Mucosa of gallbladder (tissue), 1 donor: ENCODE measurements at regions not wholly inside any gene's neighbourhood (a gene's known extent, or its start where the extent isn't known, plus 50 kb on each side); places are given as distances from the start of the nearest gene placed in this dataset.

ENCODE experiments used
- DNase-seq: peaks from one replicate; pipeline ENCODE4 v3.0.0-alpha.2; 2020; ENCODE audit warnings: low spot score
- donor health status: DM: no; HTN: no; CAD: no.

DNA sequence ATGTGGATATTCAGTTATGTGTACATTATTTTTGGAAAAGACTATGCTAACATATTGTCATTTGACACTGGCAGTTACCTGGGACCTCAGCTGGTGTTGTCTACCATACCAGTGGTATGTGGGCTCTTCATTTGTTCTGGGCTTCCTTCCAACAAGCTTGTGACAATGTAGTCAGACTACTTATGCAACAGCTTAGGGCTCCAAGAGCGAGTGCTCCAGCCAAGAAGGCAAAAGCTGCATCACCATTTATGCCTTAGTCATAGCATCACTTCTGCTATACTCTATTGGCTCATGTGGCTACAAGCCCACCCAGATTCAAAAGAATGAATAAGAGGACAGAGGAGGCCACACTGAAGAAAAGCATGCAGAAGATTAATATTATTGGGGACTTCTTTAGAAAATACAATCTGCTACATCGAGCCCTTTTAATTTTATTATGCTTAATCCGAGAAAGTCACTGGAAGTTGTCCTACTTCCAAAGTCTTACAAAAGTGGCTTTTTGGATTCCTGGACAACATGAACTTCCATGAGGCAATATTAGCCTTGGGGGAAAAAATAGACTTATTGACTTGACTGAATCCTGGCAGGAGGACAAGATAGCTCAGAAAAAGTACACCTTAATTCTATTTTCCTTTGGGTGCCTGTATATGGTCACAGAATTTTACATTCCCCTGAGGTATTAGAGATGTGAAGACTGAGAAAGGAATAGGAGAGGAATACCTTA is 529.4 kb upstream of the HTR2A start:
- DNase-seq = peak; percentile 19

DNA sequence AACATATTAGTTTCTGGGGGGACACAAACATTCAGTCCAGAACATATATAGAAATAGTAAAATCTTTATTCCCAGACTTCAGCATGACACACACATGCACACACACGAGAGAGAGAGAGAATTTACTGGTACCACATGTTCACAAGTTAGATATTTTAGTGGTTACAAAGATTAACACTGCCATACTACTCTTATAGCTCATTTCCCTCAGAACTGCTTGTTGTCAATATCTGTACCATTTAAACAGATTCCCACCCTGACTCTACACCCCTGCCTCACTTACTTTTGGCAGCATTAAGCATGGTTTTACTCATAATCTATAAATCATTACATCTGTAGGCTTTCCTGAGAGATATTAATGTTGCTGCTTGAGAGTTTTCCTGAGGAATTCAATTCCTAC is 524.7 kb upstream of the HTR2A start:
- DNase-seq = no peak

DNA sequence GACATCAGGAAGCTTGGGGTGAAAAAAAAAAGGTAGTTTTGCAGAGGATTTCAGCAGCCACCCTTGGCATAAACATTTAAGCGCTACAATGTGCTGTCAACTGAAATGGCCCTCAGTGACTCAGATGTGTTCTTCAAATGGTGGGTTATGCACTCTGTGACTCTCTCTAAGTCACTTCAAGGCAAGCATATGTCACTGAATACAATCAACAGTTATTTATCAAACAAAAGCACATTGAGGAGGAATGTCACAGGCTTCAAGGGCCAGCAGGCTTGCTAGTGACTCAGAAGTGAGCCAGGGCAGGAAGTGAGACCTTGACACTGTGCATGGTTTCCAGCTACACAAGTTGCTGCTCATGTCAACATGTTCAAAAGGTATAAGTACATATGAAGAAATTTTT is 523.7 kb upstream of the HTR2A start:
- DNase-seq = peak; percentile 30

DNA sequence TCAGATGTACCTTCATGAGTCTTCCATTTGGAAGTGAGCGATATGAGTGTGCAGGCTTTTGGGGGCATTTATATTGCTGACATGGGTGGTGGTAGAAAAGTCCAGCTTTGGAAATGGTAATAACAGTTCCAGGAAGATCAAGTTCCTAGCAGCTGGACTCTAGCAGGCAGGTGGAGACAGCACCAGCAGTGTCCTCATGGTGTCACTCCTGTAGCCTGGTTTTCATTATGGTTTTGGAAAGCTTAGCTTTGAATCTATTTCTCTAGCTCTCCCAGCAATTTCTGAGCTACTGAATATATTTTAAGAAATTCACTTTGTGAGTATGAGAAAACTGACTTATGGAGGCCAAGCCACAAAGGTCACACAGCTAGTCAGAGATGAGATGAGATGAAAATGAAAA is 523.2 kb upstream of the HTR2A start:
- no peak for DNase-seq

DNA sequence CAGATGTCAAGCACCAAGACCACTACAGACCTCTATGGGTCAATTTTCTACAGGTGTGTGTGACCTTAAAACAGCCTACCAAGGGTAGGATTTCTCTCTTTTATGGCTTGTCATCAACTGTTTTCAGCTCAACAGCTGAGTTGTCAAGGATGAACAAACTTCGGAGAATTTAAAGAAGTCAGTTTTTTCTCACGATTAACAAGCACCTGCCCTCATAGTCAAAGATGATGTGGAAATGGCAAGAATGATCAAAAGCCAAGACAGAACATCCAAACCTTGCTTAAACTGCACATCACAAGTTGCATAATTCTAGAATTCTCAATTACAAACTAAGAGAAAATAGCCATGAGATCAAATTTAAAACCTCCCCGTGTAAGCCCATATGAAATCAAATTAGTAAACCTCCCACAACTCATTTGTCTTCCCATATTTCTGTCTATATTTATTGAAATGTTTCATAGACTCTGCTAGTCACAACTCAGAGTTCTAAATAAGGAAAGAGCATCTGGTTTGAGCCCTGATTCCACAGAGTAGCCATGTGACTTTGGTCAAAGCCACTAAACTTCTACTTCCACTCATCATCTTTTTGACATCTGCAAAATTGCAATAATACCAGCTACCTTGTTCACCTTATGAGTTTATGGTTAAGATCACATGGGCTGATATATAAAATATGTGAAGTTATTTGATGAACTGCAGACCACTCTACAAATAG is 521.5 kb upstream of the HTR2A start:
- no peak for DNase-seq

DNA sequence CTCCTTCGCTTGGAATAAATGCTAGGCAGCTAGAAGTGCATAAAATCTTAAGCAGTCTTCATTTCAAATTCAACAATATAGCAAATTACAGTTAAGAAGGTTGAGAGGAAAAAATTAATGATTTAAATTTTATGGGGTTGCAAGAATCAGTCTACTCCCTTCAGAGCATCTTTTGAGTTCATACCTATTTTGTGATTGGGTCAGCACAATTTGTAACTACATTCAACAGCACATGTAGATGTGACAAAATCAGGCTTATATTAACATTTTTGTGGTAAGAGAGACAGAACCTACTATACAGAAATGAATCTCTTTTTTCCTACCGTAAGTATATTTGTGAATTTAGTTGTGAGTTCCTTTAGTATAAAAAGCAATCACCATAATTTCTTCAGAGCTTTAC is 520.6 kb upstream of the HTR2A start:
- DNase-seq = no peak

DNA sequence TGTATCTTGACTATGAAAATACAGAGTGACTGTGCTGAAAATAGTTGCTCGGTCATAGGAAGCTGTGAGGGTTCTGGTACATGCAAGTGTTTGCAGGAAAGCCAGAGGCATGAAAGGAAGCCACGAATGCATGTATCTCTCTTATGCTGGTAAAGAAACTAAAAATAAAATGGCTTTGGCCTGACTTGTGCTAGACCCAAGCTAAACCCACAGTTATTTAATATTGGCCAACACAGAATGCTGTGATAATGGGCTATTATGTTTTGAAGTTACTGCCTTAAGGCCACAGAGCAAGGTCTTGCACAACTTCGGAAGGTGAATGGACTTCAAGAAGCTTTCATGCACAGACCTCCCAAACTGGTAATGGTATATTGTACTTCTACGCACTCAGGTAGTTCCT is 518.2 kb upstream of the HTR2A start:
- DNase-seq = no peak

DNA sequence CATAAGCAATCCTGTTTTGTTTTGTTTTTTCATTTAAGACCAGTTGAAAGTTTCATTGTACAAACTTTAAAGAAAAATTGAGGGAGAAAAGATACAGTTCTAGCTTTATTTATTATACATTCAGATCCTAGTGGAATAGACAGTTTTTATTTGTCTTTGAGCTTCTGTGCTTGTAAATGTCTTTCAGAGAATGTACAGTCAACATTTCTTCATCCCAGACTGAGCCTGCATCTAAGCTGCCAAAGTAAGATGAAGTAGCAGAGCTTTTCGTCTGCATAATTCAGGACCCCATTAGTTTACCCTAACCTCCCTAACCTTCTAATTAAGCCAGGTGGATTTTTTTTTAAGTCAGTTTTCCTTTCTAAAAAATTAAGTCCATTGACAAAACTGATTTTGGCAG is 516.7 kb upstream of the HTR2A start:
- no peak for DNase-seq

DNA sequence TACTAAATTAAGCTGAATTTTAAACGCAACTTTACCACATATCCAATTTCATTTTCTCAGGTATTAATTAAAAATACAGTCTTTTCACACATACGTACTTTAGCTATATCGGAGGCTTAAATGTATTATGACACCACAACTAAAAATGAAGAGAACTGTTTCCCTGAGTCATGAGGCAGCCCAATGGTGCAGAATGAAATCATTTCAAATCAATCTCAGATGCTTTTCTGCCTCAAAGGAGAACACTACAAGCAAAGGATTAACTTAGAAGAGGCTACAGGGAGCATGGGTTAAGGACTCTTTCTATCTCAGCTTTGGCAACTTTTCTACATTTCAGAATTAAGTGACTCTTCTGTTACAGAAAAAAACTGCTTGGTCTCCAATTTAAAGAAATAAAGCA is 516.3 kb upstream of the HTR2A start:
- DNase-seq = no peak

DNA sequence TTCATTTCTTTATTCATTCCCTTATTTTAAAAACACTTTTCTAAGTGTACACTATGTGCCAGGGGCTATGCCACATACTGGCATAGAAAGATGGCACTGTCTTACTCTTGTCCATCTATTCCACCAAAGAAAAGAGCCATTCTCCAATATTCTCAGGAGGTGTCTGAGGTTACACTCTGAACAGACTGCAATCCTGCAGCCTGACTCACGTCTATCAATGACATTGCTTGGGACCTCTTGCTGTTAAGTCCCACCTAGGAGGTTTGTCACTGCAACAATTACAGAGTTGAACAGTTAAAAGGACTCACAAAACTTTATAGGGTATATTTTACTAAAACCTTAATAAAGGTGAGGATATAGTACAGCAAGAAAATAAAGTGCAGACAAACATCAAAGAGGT is 512.9 kb upstream of the HTR2A start:
- no peak for DNase-seq

DNA sequence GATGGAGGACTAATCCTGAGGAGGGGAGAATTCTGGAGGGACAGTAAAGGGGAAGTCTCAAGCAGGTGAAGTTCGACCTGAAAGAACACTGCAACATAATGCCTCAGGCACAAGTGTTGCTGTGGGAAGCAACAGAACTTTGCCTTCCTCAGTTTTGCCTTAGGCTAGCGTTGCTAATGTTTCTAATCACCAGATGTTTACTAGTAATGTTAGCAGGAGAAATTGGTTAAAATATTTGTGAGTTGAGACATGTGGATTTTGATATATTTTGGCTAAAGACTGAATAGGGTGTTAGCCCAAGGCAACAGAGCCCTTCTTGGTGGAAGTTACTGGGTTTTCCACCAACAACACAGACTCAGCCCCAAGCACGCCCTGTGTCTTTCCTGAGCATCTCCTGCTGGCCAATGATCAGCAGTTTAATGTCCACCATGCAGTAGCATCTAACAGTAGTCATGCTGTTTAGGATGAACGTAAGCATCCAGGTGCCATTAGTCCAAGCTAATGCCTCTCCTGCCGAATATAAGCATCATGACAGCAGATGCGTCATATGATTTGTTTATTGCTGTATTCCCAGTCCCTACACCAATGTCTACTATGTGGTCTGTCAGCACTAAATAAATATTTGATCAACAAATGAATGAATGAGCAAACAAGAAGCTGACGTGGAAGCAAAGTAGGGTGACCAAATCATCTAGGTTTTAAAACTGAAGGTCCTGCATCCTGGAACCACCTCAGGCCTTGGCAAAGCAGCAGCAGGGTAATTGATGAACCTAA is 511.9 kb upstream of the HTR2A start:
- DNase-seq = no peak

DNA sequence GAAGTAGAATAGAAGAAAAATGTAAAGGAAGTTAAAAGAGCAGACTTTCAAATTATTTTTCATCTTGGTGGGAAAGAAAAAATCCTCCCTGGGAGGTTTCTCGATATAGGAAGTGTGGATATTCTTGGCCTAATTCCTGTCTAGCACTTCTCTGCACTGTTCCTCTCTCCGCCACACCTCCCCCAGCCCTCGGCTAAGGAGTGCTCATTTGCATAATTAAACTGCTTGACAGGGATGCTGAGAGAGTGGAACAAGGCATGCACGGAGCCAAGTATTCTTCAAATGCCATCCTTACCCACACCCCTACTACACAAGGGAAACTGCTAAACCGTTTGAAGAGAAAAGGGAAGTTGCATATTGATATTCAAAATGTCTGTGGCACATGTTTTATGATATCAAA is 511.0 kb upstream of the HTR2A start:
- DNase-seq = no peak

DNA sequence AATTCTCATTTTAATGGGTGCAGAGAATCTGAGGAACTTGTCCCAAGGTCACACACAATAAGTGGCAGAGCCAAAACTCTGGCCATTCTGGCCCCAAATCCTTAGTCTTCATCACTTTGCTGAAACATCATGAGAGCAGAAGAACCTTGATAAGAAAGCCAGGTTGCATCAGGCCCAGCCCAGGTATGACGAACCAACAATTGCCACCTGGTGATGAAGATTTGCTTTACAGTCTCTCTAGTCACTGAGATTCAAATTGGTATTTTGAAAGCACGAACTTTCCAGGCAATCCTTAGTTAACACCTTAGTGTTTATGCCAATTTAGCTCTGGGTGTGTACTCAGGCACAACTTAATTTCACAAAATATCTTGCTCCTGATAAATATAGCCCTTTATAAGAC is 502.7 kb upstream of the HTR2A start:
- no peak for DNase-seq

DNA sequence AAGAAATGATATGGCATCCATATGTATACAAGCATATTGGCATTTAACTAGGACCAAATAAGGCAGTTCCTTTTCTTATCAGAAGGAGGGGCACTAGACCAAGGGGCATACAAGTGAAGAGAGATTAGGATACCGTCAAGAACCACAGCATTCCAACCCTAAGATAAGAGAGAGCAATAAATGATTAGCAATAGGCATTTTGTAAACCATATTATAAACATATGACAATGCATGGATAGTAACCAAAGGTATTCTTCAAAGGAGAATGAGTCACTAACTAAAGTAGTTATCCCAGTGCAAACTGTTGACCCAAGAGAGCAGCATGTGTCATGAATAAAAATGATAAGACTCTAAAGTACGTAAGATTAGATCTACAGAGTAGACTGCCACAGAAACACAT is 500.9 kb upstream of the HTR2A start:
- no peak for DNase-seq

DNA sequence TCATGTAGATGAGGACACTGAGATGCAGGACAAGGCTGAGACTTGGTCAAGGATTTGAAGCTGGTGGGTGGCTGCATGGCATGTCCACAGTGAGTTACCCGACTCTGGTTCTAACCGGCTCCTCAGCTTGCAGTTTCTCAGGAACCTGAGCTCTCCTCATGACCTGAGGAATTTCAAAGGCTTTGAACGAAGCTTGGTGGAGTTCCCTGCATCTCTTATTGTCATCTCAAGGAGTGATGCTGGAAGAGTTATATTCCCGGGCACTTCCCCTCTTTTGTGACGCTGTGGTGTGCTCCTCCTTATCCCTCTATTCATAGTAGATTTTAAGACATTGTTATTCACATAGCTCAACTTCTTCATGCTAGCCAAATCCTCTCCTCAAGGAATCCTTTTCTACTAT is 500.1 kb upstream of the HTR2A start:
- DNase-seq = no peak

DNA sequence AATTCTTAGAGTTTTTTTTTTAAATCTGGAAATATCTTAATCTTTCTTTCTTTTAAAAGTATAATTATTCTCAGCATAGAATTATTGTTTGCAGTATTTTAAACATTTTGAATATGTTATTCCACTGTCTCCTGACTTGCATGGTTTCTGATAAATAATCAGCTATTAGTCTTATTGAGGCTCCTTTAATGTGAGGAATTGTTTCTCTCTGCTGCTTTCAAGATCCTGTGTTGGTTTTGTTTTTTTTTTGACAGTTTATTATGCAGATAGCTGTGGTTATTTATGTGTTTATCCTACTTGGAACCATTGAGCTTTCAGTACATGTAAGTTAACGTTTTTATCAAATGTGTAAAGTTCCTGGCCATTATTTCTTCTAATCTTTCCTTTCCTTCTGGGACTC is 477.9 kb upstream of the HTR2A start:
- DNase-seq = no peak

DNA sequence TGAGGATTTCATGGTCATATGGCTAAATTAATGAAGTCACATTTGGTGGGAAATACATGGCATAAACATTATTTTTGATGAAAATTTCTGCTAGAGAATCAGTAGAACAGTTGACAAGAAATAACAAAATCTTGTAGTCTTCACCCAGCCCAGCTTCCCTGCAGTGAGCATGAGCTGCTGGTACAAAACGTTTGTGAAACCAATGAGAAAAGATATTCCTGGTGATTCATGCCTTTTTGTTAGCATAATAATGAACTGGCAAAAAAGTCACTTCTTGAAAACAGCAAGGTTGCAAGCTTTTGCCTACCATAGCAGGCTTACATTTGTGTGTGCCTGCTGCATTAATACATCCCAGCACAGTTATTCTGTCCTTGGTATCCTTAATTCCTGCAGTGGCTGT is 475.9 kb upstream of the HTR2A start:
- DNase-seq = no peak

DNA sequence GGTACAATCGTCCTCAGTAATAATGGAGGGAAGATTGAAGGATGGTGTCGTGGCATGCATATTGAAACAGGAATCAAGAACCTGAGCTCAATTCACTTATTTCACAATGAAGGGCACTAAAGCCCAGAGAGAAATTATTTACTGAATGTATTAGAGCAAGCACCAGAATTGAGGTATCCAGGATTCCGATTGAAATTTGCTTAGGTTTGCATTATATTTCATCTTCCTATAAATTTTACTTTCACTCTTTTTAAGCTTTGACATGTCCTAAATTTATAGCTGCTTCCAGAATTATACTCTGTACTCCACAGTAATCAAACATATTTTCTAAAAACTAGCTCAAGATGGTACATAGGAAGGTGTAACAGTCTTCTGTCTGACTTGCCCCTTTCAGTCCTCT is 454.9 kb upstream of the HTR2A start:
- no peak for DNase-seq

DNA sequence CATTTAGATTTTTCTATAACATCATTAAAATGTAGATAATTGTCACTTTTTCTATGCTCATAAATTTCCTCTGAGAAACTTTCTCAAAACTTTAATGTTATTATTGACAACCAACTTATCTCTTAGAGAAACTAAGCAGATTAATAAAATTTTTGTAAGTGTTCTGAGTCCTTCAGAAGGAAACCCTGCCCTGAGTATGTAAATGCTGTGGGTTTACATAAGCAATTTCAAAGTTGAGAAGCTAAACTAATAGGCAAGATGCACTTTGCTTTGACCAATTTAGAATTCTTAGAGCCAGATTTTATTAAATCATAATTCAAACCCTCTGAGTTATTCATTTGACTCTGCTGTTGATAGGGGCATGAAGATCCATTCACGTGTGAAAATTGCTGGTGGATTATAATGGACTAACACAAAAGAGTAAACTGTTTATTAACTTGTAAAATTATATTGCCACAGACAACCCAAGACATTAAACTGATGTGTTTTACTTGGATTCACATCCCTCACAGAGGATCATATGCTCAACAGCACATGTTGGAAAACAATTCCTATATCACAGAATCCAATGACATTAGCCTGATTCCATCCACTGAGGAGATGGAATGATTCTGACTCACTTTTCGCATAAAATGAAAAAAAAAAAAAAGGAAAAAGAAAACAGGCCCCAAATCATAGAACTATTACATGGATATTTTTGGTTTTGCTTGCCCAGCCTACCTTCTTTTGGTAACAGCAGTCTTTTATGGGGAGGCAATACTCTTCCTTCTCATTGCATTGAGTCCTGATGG is 453.7 kb upstream of the HTR2A start:
- DNase-seq = no peak

DNA sequence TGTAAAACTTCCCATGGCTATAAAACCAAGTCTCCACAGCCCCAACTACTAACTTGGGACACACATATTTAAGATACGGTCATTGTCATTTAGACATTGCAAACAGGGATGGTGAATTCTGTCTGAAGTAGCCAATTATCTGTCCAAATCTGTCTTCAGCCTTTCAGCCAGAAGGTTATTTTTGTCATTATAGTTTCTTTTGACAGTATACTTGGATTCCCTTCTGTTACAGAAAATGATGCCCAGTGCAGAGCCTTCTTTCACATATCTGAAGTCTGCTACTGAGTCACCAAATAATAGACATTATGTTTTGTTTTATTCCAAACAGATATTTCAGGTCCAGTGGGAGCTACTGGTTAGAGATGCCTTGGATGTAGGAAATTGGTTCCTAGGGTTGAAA is 452.4 kb upstream of the HTR2A start:
- DNase-seq = no peak

DNA sequence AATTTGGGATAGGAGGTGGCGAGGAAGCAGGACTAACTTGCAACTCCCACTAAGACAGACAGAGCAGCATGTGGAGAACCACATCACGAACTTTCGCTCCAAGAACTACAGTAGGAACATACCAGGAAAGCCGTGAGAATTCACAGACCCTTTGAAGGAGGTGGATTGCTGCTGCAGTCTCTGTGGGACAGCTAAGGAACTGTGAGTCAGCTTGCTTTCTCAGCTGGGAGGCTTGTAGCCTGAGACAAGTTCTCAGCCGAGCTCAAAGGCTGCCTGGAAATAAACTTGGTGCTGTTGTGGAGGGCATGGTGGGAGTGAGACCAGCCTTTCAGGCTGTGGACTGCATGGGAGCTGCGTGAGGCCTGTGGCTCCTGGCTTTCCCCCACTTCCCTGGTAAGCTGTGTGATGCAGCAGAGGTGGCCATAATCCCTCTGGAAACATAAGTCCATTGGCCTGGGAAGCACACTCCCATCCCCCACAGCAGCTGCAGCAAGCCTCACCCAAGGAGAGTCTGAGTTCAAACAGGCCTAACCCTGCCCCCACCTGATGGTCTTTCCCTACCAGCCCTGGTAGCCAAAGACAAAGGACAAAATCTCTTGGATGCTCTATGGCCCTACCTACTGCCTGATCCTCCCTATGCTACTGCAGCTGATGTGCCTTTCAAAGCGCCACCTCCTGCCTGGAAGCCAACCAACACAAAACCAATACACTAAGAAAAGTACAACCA is 441.1 kb upstream of the HTR2A start:
- no peak for DNase-seq

DNA sequence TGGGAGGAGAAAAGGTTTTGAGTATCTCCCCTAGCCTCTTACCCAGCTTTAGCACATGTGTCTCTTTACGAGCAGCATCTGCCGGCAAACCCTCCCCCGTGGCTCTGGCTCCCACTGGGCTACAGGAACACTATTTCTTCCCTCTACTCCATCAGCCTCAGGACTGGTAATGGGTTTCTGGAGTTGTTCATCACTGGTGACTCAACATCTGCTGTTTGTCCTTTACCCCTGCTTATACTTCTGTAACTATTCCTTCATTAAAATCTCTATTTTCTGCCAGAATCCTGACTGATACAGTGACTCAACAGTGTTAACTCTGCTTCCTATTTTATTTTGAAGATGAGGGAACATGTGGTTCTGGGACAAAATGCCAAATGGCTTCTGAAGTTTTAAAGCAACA is 437.3 kb upstream of the HTR2A start:
- DNase-seq = no peak
